ENCODE measurements at regions not wholly inside any gene's neighbourhood (a gene's known extent, or its start where the extent isn't known, plus 50 kb on each side); places are given as distances from the start of the nearest gene placed in this dataset.

DNA sequence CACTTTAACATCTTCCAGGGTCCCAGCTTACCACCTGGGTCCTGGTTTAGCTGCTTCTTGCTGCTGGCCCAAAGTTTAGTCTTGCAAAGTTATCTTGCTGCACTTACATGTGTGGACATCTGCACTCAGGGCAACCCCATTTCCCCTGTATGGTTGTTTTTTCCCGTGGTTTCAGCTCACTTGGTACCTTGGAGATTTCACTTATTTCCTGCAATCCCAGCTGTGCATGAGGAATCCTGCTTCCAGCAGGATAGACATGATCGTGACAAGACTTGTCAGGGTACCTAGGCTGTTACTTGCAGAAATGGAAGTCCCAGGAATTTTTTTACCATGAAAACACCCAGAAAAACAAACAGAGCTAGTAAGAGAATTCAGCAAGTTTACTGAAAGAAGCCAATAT is 95.9 kb upstream of the LEP start:
- DNase-seq = no peak

DNA sequence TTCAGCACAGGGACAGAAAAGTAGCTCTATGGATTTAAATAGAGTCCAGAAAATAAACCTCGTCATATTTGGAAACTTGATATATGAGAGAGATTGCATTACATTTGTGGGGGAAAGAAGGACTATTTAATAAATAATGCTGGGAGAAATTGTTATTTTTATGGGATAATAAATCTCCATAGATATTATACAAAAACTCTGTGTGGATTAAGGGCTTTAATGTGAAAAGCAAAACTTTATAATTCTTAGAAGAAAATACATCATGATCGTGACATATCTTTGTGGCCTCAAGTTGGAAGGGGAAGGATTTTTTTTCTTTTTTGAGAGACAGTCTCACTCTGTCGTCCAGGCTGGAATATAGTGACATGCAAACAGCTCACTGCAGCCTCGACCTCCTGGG is 95.0 kb upstream of the LEP start:
- no peak for DNase-seq

DNA sequence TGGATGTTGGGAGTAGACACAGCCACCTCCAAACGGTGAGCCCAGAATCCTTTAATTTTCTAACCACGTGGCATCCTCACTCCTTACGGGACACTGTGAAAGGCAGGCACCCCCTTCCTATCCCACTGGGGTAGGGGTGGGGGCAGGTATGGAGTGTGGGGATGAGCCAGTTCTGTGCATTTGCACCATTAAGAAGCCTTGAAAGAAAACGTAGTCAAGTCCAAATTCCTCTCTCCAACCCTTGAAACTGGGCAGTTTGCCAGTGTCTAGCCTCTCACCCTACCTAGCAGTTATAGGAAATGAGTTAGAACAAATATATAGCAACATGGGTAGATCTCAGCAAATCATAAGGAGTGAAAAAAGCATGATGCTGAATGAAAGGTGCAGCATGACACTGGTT is 92.4 kb upstream of the LEP start:
- DNase-seq = no peak

DNA sequence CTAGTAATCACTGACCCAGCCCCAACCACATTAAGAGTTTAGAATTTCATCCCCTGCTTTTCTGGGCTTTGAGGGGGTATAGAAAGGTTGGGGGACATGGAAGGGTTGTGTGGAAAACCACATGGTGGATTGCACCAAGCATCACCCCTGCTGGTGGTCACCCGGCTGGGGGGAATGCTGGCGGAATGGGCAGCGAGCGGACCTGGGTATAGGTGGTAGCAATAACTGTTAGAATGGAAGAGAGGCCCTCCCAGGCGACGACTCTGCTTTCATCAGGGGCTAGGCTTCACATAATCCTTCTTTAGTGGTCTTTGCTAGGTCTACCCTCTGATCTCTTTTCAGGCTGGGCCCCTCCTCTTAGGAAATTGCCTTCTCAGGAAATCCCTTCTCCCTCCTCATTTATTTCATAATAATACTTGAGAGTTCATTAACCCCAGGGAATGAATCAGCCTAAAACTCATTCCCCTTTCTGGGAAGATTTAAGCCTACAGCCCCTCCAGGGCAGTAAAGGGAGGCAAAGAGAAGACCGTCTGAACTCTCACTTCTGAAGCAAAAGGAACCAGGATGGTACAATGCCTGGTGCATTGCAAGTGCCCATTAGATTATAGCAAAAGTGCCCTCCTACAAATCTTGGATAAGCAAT is 90.7 kb upstream of the LEP start:
- no peak for DNase-seq

DNA sequence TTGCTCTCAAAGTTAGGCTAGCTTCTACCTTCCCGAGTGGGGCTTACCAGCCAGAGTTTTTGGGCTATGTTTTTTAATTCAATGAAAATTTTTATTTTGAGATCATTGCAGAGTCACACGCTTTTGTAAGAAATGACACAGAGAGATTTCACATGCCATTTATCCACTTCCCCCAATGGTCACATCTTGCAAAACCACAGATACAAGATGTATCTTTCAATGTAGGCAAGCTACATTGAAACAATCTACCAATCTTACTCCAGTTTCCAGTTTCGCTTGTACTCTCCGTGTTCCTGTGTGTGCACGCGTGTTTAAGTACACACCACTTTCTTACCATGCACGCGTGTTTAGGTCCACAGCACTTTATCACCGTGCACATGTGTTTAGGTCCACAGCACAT is 89.4 kb upstream of the LEP start:
- DNase-seq = no peak

DNA sequence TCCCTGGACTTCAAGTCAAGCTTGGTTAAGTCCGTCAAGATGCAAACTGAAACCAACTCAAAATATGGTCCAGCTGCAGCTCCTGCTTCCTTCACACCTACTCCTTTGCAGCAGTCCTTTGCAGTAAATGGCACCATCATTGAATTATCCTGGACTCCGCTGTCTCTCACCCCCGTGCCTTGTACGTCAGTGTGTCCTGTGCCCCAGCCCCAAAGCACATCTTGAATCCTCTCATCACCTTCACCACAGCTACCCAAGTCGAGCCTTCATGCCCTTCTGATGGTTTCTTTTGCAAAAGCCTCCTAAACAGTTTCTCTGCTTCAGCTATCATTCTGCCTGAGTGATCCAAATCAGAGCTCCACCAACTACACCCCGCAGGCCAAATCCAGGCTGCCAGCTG is 88.4 kb upstream of the LEP start:
- DNase-seq = no peak

DNA sequence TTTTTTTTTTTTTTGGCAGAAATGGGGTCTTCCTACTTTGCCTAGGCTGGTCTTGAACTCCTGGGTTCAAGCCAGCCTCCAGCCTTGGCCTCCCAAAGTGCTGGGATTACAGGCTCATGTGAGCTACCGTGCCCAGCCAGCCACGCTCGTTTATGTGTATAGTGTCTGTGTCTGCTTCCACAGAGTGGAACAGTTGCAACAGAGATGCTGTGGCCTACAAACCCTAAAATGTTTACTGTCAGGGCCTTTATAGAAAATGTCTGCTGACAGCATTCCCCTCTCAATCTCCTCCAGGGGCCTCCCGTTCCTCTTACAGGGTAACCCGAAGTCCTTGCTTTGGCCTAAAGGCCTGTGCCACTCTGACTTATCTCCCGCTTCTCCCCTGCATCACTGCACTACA is 87.6 kb upstream of the LEP start:
- DNase-seq = no peak

DNA sequence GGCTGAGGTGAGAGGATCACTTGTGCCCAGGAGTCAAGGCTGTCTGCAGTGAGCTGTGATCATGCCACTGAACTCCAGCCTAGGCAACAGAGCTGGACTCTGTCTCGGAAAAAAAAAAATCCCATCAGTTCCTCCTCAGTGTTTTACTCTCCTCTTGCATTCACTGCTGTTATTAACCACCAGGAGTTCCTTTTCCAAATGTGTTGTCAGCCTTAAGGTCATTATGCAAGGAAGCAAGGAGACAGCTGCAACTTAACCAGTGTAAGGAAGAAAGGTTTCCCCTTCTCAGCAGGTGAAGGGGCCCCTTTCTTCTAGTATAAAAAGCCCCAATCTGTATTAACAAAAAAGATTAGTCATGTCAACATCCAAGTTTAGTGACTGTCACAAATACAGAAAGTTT is 86.6 kb upstream of the LEP start:
- DNase-seq = no peak

DNA sequence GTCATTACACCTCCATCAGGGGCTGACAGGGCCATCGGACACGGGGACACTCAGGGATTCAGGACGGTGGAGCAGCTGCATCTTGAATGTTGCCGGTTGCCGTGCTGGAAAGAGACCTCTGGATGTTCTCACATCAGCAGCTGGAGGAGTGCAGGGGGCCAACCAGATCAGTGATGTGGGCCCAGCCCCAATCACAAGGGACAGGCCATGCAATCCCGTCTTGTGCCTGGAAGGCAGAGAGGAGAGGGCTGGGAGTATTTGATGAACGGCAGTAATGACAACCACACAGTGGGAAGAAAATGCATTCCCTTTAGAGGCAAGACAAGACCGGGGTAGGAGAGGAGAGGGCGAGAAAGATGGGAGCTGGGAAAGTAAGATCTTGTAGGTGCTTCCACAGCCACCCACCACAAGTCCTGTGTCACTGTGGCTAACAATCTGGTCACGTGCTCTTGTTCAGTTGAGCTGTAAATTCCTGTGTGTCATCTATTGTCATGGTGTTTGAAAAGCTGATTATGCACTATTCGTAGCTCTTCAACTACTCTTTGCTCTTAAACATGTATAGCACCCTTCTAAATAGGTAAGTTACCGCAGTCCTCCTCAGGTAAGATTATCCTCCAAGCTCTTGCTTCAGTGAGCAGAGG is 85.9 kb upstream of the LEP start:
- DNase-seq = no peak

DNA sequence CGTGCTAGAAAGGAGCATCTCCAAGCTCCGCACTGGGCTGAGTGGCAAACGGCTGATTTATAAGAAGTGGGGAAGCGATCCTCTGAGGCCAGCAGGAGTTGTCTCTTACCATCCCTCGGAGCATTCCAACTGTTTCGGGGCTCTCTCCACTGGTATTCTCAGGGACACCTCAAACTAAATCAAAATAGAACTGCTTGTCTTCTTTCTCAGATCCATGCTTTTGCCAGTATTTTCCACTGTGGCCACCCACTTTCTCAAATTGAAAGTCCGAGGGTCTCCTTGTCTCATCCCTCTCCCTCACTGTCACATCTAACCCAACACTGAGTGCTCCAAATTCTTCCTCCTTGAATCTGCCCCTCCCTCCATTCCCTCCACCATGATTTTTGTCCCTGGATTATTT is 83.2 kb upstream of the LEP start:
- no peak for DNase-seq

DNA sequence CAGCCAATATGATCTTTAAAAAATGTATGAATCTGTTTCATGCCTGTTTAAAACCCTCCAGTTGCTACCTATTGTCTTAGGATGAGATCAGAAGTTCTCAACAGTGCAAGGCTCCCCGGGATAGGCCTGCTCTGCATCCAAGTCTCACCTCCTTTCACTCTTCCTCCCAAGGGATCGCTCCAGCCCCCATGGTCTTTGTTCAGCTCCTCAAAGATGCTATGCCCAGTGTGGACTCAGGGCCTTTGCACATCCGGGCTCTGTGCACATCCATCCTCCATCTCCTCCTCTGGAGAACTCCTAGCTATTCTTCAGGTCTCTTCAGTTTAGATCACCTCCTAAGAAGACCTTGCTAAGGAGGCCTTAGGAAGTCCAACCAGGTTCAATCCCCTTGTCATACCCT is 82.7 kb upstream of the LEP start:
- DNase-seq = no peak

DNA sequence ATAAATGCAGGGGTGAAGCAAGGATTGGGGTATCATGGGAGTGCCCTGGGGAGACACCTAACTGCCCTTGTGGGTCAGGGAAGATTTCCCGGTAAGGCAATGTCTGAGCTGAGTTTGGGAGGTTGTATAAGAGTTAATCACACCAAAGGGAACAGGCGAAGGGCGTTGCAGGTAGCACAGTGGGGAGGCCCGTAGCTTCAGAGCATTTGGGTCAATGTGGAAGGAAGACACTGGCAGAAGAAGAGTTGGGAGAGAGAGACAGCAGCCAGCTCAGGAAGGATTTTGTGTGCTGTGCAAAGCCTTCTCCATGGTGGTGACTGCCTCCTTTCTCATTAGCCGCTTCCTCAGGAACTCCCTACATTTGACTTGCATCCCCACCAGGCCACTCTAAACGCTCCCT is 80.8 kb upstream of the LEP start:
- DNase-seq = no peak

DNA sequence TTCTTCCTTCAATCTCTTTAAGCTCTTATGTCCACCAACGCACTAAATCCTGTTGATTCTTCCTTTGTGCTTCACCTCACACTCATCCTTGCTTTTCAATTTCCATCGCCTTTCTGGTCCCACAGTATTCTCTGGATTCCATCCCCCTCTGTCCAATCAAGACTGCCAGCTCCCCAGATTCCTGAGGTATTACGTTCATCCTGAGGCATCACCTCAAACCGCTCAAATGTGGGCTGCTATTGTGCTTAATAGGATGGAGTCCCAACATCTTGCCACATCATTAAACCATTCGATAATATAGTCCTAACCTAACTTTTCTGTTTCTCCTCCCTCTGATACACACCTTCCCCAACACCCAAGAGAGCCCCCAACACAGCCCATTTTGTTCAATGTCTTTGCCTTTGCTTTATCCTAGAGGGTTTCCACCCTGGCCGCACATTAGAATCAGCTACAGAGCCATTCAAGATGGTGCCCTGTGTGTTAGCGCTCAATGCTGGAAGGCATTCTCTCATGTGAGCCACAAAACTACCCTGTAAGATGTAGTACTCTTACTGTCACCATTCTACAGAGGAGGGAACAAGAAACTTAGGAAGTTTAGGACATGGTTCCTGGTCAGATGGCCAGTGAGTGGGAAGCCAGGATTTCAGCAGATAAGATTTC is 79.5 kb upstream of the LEP start:
- no peak for DNase-seq

DNA sequence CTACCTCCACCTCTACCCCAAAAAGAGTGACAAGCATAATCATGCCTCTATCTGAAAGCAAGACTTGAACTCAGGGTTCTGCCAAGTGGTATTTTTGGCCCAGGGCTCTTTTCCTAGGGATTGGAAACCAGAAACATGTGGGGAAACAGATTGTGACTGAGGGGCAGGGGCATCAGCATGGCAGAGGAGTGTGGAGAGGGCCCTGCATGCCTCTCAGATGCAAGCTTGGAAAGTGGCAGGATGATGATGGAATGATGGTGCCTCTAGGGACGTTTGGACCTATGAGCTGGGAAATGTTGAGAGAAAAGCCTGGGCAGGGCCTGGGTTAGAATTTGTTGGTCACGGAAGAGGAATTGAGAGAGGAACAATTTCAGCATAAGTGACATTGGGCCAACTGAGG is 78.4 kb upstream of the LEP start:
- no peak for DNase-seq

DNA sequence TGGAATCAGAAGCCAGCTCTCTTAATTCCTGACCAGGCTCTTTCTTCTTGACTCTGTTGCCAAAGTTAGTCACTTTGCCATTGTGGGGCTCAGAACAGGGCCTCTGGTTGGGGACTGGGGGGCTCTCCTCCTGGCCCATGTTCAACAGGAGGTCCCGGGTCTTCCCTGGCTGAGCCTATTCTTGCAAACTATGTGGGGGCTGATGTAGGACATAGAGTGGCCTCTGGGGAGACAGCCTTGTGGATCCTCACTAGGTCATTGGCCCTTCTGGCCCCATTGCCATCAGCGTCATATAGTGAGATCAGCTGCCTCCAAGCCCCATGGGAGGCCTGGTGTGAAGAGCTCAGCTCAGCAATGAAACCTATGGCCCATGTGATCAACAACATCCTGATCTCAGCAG is 77.6 kb upstream of the LEP start:
- DNase-seq = no peak

DNA sequence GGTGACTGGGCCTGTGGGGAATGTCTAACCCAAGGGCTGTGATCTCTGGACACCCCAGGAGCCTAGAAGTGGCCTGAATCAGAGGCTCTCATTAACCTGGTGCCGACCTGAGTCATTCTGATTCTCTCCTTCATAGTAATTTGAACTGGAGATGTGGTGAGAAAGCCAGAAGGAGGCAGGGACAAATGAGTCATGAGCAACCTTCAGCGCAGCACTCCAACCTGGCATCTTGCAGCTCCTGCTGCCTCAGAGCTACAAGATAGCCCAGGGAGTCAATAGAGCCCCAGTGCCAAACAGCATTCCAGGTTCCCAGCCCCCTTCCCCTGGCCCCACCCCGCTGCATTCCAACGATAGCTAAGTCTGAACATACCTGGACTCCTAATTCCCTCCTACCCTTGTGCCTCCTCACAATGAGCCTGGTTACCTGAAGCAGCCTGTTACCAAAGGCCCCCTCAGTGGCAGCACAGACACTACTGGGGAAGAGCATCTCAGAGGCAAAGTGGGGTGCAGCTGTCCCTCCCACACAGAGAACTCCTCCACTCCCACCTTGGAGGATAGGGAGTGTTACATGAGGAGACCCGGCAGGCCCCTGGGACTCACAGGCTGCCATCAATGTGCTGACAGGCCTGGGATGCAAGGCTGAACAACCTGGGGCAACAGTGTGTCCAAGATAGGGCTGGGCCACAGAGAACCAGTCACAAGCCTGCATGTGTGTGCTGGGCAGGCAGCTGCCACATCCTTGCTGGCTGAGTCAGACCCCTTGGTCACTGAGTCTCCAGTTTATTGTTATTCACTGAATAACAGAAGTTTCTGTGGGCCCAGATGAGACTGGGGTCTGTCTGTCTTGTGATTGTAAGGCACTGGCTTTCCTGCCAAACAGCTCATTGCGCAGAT is 76.8 kb upstream of the LEP start:
- DNase-seq = peak; percentile 48

DNA sequence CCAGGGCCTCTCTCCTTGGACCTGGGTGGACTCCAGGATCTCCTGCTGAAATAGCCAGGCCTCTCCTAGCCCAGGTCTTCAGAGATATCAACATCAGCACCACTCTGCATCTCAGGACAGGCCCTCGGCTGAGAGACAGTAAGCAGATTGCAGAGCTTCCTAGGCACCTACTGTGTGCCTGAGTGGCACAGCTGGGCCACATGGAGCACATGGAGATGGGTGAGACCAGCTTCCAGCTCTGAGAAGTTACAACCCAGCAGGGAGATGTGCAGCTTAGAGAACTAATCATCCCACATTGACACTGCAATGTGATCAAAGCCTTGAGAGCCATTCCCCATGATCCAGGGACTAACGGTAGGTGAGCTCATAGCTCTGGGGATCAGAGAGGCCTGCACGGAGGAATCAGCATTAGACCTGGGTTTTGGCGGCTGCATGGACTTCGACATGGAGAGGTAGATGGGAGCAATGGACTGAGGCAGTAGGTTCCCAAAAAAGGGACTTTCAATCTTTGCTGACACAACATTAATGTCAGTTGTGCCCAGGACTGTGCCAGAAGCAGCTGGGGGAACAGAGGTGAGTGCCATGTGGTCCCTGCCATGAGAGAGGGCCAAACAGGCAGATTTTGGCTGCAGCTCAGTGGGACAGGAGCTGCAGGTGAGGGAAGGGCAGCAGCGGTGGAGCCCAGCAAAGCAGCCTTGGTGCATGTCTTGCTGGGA is 76.0 kb upstream of the LEP start:
- DNase-seq = no peak

DNA sequence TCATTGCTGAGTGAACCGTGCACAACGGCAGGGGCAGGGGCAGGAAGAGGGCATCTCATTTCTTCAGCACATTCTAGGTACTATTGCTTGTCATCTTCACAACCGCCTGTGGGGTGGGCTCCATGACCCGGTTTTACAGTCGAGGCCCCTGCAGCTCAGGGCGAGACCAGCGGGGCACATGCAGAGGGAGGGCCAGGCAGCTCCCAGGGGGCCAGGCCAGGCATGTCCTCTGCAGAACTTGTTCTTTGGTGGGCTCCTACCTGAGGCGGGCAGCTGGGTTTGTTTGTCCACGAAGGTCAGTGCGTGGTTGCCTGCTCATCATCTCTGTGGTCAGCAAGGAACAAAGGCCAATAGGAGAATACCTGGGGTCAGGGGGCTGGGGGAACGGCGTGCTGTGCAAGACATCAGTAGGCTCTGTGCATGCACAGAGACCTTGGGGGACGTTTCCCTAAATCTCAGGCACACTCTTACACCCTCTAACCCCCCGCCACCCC is 75.1 kb upstream of the LEP start:
- no peak for DNase-seq

DNA sequence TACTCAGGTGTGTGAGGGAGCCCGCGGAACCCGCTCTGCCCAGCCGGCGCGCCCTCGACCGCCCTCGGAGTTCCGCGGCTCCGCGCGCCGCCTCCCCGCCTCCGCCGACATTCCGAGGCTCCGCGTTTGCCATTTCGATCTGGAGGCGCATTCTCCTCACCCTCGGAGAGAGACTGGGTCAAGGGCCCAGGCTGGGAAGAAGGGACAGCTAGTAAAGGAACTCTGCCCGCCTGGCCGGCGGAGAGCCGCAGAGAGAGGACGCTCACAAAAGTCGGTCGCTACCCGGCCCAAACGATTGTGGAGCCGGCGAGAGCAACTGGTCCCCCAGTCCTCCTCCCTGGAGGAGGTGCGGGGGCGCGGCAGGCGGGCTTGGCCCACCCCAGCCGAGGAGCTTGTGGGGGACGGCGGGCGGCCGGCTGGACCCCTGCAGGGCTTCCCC is 74.5 kb upstream of the LEP start:
- DNase-seq = no peak

DNA sequence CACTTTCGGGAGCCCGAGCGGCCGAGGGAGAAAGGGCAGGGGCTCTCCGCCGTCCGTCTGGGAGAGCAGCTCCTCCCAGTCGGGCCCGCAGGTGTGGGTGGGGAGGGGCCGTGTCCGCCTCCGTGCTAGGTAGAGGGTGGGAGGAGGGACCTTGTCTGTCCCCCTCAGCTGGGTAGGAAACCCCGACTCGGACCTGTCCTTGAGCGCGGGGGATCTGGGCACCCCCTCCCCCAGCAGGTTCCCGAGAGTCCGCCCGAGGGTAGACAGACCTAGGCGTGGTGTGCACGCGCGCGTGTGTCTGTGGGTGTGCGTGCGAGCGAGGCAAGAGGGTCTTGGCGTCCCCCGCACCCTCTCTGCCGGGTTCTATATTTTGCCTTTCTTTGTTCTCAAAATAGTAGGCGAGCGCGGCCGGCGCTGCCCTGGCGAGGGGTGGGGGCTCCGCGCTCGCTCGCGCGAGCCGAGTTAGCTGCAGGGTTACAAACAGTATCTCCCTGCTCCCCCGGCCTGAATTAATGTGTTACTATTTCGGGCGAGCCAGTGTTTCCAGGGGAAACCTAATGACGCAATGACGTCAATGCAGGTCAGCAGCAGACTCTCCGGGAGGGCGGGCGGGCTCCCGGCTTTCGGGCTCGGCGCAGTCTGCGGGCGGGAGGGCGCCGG is 73.9 kb upstream of the LEP start:
- DNase-seq = no peak

DNA sequence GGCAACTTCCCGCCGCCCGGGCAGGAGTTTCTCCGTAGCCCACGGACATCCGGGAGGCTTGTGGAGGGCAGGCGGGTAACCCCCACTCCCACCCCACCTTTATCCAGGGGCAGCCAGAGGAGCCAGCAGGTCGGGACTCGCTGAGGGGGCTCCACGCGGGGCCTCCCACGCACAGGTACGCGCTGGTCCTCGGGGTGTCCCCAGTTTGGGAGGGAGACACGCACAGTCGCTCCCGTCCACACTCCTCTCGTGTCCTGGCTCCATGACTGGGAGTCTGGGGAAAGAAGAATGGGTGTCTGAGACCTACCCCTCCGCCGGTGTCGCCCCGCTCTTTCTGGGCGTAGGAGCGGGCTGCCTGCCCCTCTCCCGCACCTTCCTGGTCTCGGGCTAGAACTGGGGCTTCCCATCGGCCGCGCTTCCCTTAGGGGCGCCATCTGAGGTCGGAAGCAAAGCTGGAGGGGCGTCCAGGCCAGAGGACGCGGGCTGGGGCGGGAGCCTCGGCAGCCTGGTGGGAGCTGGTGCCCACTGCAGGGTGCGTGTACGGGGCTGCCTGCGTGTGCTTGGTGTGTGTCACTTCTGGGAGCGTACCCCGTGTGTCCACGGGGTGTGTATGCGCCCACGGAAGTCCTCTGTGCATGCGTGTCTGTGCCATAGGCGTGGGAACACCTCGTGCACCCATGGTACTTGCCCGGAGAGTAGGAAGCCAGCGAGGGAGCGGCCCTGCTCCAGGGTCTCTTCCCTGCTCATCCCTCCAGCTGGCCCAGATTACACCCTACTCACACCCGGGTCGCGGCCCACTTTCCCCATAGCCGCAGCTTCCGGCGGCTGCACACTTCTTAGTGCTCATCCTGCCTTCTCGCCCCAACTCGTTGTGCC is 73.0 kb upstream of the LEP start:
- DNase-seq = no peak
